ENCODE measurements at regions not wholly inside any gene's neighbourhood (a gene's known extent, or its start where the extent isn't known, plus 50 kb on each side); places are given as distances from the start of the nearest gene placed in this dataset.

DNA sequence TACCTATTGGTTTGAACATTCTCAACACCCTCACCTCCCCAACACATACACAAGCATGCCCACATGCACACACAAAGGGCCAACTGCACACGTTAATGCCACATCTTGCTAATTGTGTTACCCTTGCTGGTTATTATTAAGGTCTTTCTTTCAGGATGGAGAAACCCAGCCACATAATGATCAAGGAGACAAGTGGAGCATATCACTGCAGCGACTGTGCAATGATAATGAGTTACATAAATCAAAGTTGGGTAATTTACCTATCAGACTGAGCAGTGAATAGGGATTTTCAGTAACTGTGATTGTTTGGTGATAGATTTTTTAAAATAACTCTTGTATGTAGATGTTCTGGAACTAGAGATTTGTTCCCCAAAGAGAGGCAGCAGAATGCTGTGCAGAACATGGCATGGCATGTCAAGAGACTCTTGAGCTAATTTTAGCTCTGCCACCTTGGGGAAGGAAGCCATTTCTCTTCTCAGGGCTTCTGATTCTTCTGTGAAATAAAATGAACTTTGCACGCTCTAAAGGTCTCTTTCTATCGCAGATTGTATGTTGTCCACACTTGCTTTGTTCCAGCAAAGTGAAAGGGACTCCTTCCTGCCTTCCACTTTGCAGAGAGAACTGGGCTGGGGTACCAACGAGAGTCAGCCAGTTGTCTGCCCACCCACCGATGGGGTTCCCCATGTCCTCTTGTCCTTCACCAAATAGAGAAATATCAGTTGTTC is 126.0 kb upstream of the CAMK1G start:
- Histone ChIP-seq H3K4me1 (ENCODE audit: insufficient read depth) (no peaks in the 10 kb centered on the region), H3K27me3 (no peaks in the 10 kb centered on the region), H3K27ac (no peak overlapping the region), H3K36me3 (no peaks in the 10 kb centered on the region), H3K9me3 (no peaks in the 10 kb centered on the region), H3K4me3 (no peak overlapping the region)
- DNase-seq, result no peak
- TF ChIP-seq CTCF (IDR thresholded peaks at IDR 0.05), result no peak
- TF ChIP-seq EP300 (IDR thresholded peaks at IDR 0.05), result no peak
- TF ChIP-seq POLR2A (IDR thresholded peaks at IDR 0.05), result no peak
- 55 to 66% (median 58%) methylated on average over 6 of the region's 6 CpGs for WGBS, 3 donors
- intact Hi-C loops (cut with DNase I), result no loop called here

GRCh38 chr1:209458921-209459320 is 124.6 kb upstream of the CAMK1G start:
- DNase-seq, result no peak
- no peak overlapping the region for H3K4me3 ChIP-seq
- TF ChIP-seq EP300 (IDR thresholded peaks at IDR 0.05) (no peak), CTCF (IDR thresholded peaks at IDR 0.05) (no peak), POLR2A (IDR thresholded peaks at IDR 0.05) (no peak)
- no peaks in the 10 kb centered on the region for H3K4me1 ChIP-seq (ENCODE audit: insufficient read depth)
- intact Hi-C loops (cut with DNase I), result no loop called here
- 12 to 43% (median 20%) methylated on average over 3 of the region's 3 CpGs for WGBS, 3 donors
- no peaks in the 10 kb centered on the region for H3K9me3 ChIP-seq
- no peaks in the 10 kb centered on the region for H3K36me3 ChIP-seq
- no peaks in the 10 kb centered on the region for H3K27me3 ChIP-seq
- no peak overlapping the region for H3K27ac ChIP-seq

DNA sequence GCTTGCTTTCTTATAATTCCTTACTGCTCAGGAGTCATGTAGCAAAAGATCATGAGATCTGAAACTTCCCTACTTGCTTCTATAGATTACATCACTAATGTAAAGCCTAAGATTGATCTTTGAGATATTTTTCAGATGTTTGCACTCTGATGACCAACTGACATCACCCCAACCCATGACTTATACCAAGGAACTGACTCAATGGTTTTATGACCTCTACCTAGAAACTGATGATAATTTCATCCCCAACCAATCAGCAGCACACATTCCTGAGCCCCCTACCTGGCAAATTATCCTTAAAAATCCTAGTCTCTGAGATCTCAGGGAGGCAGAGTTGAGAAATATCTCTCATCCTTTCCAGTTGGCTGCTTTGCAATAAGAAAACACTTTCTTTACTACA is 122.3 kb upstream of the CAMK1G start:
- intact Hi-C loops (cut with DNase I), result no loop called here
- no peak for DNase-seq
- no peaks in the 10 kb centered on the region for H3K4me1 ChIP-seq (ENCODE audit: insufficient read depth)
- H3K4me3 ChIP-seq, result no peak overlapping the region
- no peaks in the 10 kb centered on the region for H3K36me3 ChIP-seq
- H3K27me3 ChIP-seq, result no peaks in the 10 kb centered on the region
- no peak overlapping the region for H3K27ac ChIP-seq
- no peak for TF ChIP-seq EP300 (IDR thresholded peaks at IDR 0.05)
- TF ChIP-seq CTCF (IDR thresholded peaks at IDR 0.05), result no peak
- no peak for TF ChIP-seq POLR2A (IDR thresholded peaks at IDR 0.05)
- H3K9me3 ChIP-seq, result no peaks in the 10 kb centered on the region

GRCh38 chr1:209462433-209462832 is 121.1 kb upstream of the CAMK1G start:
- no peak for DNase-seq
- Histone ChIP-seq H3K4me1 (ENCODE audit: insufficient read depth) (no peaks in the 10 kb centered on the region), H3K4me3 (no peak overlapping the region), H3K27ac (no peak overlapping the region), H3K36me3 (no peaks in the 10 kb centered on the region), H3K9me3 (no peaks in the 10 kb centered on the region), H3K27me3 (no peaks in the 10 kb centered on the region)
- intact Hi-C loops (cut with DNase I), result no loop called here
- no peak for TF ChIP-seq EP300 (IDR thresholded peaks at IDR 0.05)

DNA sequence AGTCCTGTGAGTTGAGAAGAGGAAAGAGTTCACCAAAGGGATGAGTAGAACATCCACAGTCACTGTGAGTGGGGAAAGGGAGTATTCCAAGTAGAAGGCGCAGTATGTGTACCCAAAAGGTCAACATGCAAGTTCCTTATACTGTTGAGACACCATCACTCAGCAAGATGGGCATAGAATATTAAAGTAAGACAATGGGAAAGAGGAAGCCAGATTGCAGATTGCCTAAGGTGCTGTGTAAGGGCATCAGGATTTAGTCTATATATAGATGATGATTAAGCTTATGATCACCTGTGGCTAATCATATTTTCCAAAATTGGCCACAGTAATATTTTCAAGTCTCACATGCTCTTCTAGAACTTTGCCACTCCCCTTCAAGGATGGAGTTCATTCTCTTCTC is 120.1 kb upstream of the CAMK1G start:
- Histone ChIP-seq H3K36me3 (no peaks in the 10 kb centered on the region), H3K27ac (no peak overlapping the region), H3K27me3 (no peaks in the 10 kb centered on the region), H3K9me3 (no peaks in the 10 kb centered on the region), H3K4me1 (ENCODE audit: insufficient read depth) (no peaks in the 10 kb centered on the region), H3K4me3 (no peak overlapping the region)
- intact Hi-C loops (cut with DNase I), result no loop called here
- no peak for DNase-seq
- 81 to 97% (median 89%) methylated on average over 1 of the region's 1 CpG for WGBS, 3 donors
- TF ChIP-seq CTCF (IDR thresholded peaks at IDR 0.05) (no peak), EP300 (IDR thresholded peaks at IDR 0.05) (no peak), POLR2A (IDR thresholded peaks at IDR 0.05) (no peak)
